GM12873 (cell line): ENCODE measurements at regions not wholly inside any gene's neighbourhood (a gene's known extent, or its start where the extent isn't known, plus 50 kb on each side); places are given as distances from the start of the nearest gene placed in this dataset.

Experiments
- CTCF ChIP-seq: IDR thresholded peaks from 2 replicates; pipeline ENCODE4 v1.5.1; 2012; ENCODE audit warnings: low read depth, mild to moderate bottlenecking, moderate library complexity, low read length, control low read depth; ENCODE audit not compliant: insufficient read depth; ENCODE audit errors: missing control alignments

- TF ChIP-seq CTCF, result no peak
Measured at GRCh38 chr3:177338697-177339219, 141.5 kb upstream of the TBL1XR1 start.

GRCh38 chr3:177340243-177340830 is 143.1 kb upstream of the TBL1XR1 start:
- TF ChIP-seq CTCF, result no peak

- no peak for TF ChIP-seq CTCF
Measured at GRCh38 chr3:177341736-177342419, 144.6 kb upstream of the TBL1XR1 start.

GRCh38 chr3:177343122-177343625 is 145.9 kb upstream of the TBL1XR1 start:
- no peak for TF ChIP-seq CTCF

- TF ChIP-seq CTCF, result no peak
Measured at GRCh38 chr3:177345049-177345972, 148.0 kb upstream of the TBL1XR1 start.

GRCh38 chr3:177345973-177346503 is 148.8 kb upstream of the TBL1XR1 start:
- TF ChIP-seq CTCF, result no peak

GRCh38 chr3:177346878-177347277 is 149.6 kb upstream of the TBL1XR1 start:
- TF ChIP-seq CTCF, result no peak
